ENCODE measurements at regions not wholly inside any gene's neighbourhood (a gene's known extent, or its start where the extent isn't known, plus 50 kb on each side); places are given as distances from the start of the nearest gene placed in this dataset.
A peak's percentile ranks its signal among the peaks of the same experiment; 100 is the strongest.
"Not testable (repeated sequence)": the region's sequence is repeated elsewhere in the genome, so short reads cannot be mapped to it uniquely, and the experiment has no call there.

- no peak for DNase-seq (ENCODE audit: low read depth)
Measured at GRCh38 chr5:18699681-18700080, 1065.4 kb downstream of the TAF11L14 start.

GRCh38 chr5:18702821-18703220, 1068.6 kb downstream of the TAF11L14 start:
- DNase-seq (ENCODE audit: low read depth) = no peak

- DNase-seq (ENCODE audit: low read depth) = no peak
Measured at GRCh38 chr5:18712936-18713485, 1078.8 kb downstream of the TAF11L14 start.

- DNase-seq (ENCODE audit: low read depth) = no peak
Measured at GRCh38 chr5:18720002-18720401, 1085.7 kb downstream of the TAF11L14 start.

GRCh38 chr5:18732556-18733479, 1098.6 kb downstream of the TAF11L14 start:
- no peak for DNase-seq (ENCODE audit: low read depth)

- no peak for DNase-seq (ENCODE audit: low read depth)
Measured at GRCh38 chr5:18736051-18736398, 1101.8 kb downstream of the TAF11L14 start.

- not testable (repeated sequence) for DNase-seq (ENCODE audit: low read depth)
Measured at GRCh38 chr5:18736736-18737135, 1102.5 kb downstream of the TAF11L14 start.

- no peak for DNase-seq (ENCODE audit: low read depth)
Measured at GRCh38 chr5:18740301-18740700, 1106.0 kb downstream of the TAF11L14 start.

- DNase-seq (ENCODE audit: low read depth) = no peak
Measured at GRCh38 chr5:18742830-18743229, 1108.6 kb downstream of the TAF11L14 start.

- peak; percentile 40 for DNase-seq (ENCODE audit: low read depth)
Measured at GRCh38 chr5:18744441-18744840, 1110.2 kb downstream of the TAF11L14 start.

- DNase-seq (ENCODE audit: low read depth) = peak; percentile 74
Measured at GRCh38 chr5:18745042-18745987, 1111.1 kb downstream of the TAF11L14 start.

GRCh38 chr5:18745988-18746615, 1111.8 kb downstream of the TAF11L14 start:
- DNase-seq (ENCODE audit: low read depth) = peak; percentile 89

- DNase-seq (ENCODE audit: low read depth) = no peak
Measured at GRCh38 chr5:18749763-18750162, 1115.5 kb downstream of the TAF11L14 start.

GRCh38 chr5:18752317-18752716, 1118.1 kb downstream of the TAF11L14 start:
- no peak for DNase-seq (ENCODE audit: low read depth)

- no peak for DNase-seq (ENCODE audit: low read depth)
Measured at GRCh38 chr5:18754201-18754600, 1119.9 kb downstream of the TAF11L14 start.

- peak; percentile 46 for DNase-seq (ENCODE audit: low read depth)
Measured at GRCh38 chr5:18761801-18762200, 1127.5 kb downstream of the TAF11L14 start.

GRCh38 chr5:18764161-18764560, 1129.9 kb downstream of the TAF11L14 start:
- no peak for DNase-seq (ENCODE audit: low read depth)

- DNase-seq (ENCODE audit: low read depth) = no peak
Measured at GRCh38 chr5:18765304-18765703, 1131.0 kb downstream of the TAF11L14 start.

- DNase-seq (ENCODE audit: low read depth) = no peak
Measured at GRCh38 chr5:18771097-18771610, 1136.9 kb downstream of the TAF11L14 start.

GRCh38 chr5:18772475-18772874, 1138.2 kb downstream of the TAF11L14 start:
- DNase-seq (ENCODE audit: low read depth) = peak; percentile 69

- no peak for DNase-seq (ENCODE audit: low read depth)
Measured at GRCh38 chr5:18778225-18778624, 1144.0 kb downstream of the TAF11L14 start.

Measured in M059J (cell line).